Skin of body (tissue), 1 donor: ENCODE measurements at regions not wholly inside any gene's neighbourhood (a gene's known extent, or its start where the extent isn't known, plus 50 kb on each side); places are given as distances from the start of the nearest gene placed in this dataset.

ENCODE experiments used
- DNase-seq: peaks from one replicate; lab custom pipeline; 2025; lab: John Stamatoyannopoulos, UW

GRCh38 chr5:139733698-139734538 is 61.7 kb upstream of the PSD2 start:
- DNase-seq, result no peak

- DNase-seq, result no peak
These were observed 61.1 kb upstream of the PSD2 start for GRCh38 chr5:139734539-139734916.

- DNase-seq, result no peak
These were observed 57.1 kb upstream of the PSD2 start for GRCh38 chr5:139738193-139739149.

GRCh38 chr5:139739150-139739974 is 56.2 kb upstream of the PSD2 start:
- no peak for DNase-seq

- no peak for DNase-seq
These were observed 55.2 kb upstream of the PSD2 start for GRCh38 chr5:139740138-139740991.

GRCh38 chr5:139740992-139741672 is 54.5 kb upstream of the PSD2 start:
- DNase-seq, result no peak

GRCh38 chr5:139741823-139742172 is 53.8 kb upstream of the PSD2 start:
- DNase-seq, result no peak

GRCh38 chr5:139742173-139742903 is 53.3 kb upstream of the PSD2 start:
- DNase-seq, result no peak

GRCh38 chr5:139743001-139743771 is 52.4 kb upstream of the PSD2 start:
- no peak for DNase-seq

GRCh38 chr5:139743804-139744203 is 51.8 kb upstream of the PSD2 start:
- DNase-seq, result no peak

GRCh38 chr5:139744471-139745131 is 51.0 kb upstream of the PSD2 start:
- no peak for DNase-seq

- no peak for DNase-seq
These were observed 50.3 kb upstream of the PSD2 start for GRCh38 chr5:139745132-139745799.

- DNase-seq, result peak; percentile 56
These were observed 49.6 kb upstream of the PSD2 start for GRCh38 chr5:139745800-139746690.
